ENCODE measurements at regions not wholly inside any gene's neighbourhood (a gene's known extent, or its start where the extent isn't known, plus 50 kb on each side); places are given as distances from the start of the nearest gene placed in this dataset.
A peak's percentile ranks its signal among the peaks of the same experiment; 100 is the strongest.

GRCh38 chr20:50460115-50460607 lies 50.0 kb upstream of the PTPN1 start:
- no peaks in the 10 kb centered on the region for H3K36me3 Mint-ChIP-seq (ENCODE audit: low read depth)
- H3K4me3 Mint-ChIP-seq, result no peak overlapping the region
- H3K27ac Mint-ChIP-seq, result no peak overlapping the region
- H3K9me3 Mint-ChIP-seq, result no peaks in the 10 kb centered on the region
- DNase-seq, result peak; percentile 12
- TF ChIP-seq CTCF (IDR thresholded peaks at IDR 0.05), result no peak
- peaks cover 9% of the 10 kb centered on the region for H3K4me1 Mint-ChIP-seq
- peaks cover 34% of the 10 kb centered on the region for H3K27me3 Mint-ChIP-seq (ENCODE audit: low read depth, poor library complexity)
